ENCODE measurements at regions not wholly inside any gene's neighbourhood (a gene's known extent, or its start where the extent isn't known, plus 50 kb on each side); places are given as distances from the start of the nearest gene placed in this dataset.

DNA sequence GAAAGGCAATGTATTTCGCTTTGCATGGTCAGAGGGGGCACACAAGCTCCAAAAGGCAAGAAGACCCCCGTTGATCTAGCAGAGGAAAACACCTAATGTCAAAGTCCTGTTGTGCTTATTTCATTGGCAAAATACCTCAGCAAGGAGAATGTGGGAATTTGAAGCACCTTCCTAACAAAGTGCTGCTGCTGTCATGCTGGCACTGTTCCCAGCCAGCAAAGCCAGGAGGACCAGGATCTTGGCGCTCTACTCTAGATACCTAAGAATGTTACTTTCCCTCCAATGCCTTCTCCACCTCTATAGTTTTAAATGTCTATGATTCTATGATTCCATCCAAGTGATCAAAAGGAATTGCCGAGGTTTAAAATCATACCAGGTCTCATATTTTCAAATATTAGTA, 867.9 kb upstream of the POU3F3 start:
- TF ChIP-seq, protein P1, sequence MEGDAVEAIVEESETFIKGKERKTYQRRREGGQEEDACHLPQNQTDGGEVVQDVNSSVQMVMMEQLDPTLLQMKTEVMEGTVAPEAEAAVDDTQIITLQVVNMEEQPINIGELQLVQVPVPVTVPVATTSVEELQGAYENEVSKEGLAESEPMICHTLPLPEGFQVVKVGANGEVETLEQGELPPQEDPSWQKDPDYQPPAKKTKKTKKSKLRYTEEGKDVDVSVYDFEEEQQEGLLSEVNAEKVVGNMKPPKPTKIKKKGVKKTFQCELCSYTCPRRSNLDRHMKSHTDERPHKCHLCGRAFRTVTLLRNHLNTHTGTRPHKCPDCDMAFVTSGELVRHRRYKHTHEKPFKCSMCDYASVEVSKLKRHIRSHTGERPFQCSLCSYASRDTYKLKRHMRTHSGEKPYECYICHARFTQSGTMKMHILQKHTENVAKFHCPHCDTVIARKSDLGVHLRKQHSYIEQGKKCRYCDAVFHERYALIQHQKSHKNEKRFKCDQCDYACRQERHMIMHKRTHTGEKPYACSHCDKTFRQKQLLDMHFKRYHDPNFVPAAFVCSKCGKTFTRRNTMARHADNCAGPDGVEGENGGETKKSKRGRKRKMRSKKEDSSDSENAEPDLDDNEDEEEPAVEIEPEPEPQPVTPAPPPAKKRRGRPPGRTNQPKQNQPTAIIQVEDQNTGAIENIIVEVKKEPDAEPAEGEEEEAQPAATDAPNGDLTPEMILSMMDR (IDR thresholded peaks at IDR 0.05) = no peak
- no peak for TF ChIP-seq POLR2A (IDR thresholded peaks at IDR 0.05)

Measured in uterus (tissue), 2 donors.